NCI-H460 (cell line): ENCODE measurements at regions not wholly inside any gene's neighbourhood (a gene's known extent, or its start where the extent isn't known, plus 50 kb on each side); places are given as distances from the start of the nearest gene placed in this dataset.

Experiments used
- DNase-seq: peaks from one replicate; pipeline ENCODE4 v3.0.0-alpha.2; 2016; ENCODE audit warnings: low read depth; ENCODE audit errors: extremely low read depth

DNA sequence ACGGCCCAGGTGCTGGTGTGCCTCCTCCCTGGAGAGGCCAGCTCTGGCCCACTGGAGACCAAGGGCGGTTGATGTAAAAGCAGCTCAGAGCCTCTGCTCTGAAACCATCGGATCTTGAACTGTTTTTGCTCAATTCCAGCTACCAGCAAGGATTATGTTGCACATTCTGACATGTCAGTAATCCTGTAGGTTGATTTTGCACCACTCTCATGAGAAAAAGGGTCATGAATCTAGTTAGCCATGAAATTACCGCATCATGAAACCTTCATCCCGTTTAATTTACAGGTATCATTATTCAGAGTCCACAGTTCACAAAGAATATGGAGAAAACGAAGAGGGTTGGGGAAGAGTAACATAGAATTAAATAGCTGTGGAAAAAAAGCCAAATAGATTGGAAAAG lies 120.4 kb upstream of the NSMCE3 start:
- no peak for DNase-seq

DNA sequence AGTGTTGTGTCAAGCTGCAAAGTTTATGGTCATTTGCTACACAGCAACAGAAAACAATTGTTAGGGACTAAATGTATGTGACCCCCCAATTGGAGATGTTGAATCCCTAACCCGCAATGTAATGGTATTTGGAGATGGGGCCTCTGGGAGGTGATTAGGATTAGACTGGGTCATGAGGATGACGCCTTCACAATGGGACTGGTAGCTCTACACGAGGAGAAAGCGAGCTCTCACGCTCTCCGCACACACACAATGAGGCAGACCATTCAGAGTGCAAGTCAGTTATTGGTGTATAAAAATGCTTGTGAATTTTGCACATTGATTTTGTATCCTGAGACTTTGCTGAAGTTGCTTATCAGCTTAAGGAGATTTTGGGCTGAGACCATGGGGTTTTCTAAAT lies 116.9 kb upstream of the NSMCE3 start:
- DNase-seq, result no peak

GRCh38 chr15:29383367-29383766 lies 113.7 kb upstream of the NSMCE3 start:
- DNase-seq, result no peak

DNA sequence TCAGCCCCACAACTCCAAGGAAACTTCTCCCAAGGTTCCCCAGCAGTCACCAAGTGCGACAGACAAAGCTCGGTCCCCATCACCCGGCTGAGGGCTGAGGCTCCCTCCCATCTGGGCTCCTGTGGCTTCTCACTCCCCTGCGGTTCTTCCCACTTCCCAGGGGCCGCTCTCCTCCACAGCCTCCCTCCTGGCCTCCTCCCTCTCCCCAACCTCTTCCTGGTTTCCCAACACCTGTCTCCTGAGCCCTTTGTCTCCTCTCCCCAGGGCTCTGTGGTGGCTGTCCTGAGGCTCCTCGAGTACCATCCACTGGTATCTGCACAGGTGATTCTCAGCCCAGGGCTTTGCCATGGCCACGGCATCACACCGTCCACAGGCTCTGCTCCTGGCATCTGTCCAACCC lies 113.2 kb upstream of the NSMCE3 start:
- no peak for DNase-seq

DNA sequence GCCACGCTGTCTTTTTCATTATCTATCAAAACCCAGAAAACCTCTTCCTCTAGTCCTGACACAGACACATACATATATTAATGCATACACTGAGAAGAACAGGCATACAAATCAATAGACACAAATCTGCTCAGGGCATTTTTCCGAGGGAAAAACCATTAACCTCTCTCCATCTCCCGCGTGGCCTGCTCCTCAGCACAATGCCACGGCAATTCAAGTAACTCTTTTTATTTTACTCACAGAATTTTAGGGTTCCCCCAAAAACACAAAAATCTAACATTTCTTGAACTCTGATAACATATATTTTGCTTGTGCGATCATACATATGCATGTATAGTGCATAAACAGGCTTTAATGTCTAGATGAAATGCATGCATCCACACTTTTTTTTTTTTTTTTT lies 110.8 kb upstream of the NSMCE3 start:
- DNase-seq, result no peak

DNA sequence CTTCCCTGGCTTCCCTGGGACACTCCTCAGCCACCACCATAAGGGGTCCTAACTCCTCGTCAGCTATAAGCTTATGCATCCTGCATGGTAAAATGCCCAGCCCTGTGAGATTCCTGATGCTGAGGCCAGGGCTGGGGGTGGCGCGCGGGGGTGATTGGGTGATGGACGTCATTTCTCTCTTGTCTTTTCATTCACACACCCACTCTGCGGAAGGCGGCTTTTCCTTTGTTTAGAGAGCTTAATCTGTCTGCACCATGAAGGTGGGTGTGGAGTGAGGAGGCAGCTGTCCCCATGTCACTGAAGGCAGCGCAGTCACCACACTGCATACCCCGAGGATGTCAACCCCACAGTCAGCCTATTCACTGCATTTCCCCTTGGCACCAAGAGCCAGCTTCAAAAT lies 110.0 kb upstream of the NSMCE3 start:
- no peak for DNase-seq

GRCh38 chr15:29377161-29377560 lies 107.5 kb upstream of the NSMCE3 start:
- no peak for DNase-seq

DNA sequence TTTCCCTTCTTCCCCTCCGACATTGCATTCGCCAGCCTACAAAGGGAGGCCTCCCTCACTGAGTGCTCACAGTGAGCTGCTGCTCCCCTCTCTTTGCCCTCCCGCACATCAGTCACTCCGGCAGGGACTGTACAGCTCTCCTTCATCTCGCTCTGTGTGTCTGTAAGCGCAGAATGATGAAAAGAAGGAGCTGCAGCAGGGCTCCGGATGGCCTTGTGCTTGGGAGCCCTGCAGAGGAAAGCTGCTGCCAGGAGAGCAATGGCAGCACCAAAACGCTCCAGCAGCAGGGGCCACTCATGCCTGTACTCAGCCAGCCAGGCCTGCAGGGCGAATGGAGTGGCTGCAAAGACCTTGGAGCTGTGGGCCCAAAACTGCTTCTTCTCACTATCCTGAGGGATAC lies 107.0 kb upstream of the NSMCE3 start:
- DNase-seq, result no peak

- DNase-seq, result no peak
Measured at GRCh38 chr15:29369261-29369660, 99.6 kb upstream of the NSMCE3 start.

DNA sequence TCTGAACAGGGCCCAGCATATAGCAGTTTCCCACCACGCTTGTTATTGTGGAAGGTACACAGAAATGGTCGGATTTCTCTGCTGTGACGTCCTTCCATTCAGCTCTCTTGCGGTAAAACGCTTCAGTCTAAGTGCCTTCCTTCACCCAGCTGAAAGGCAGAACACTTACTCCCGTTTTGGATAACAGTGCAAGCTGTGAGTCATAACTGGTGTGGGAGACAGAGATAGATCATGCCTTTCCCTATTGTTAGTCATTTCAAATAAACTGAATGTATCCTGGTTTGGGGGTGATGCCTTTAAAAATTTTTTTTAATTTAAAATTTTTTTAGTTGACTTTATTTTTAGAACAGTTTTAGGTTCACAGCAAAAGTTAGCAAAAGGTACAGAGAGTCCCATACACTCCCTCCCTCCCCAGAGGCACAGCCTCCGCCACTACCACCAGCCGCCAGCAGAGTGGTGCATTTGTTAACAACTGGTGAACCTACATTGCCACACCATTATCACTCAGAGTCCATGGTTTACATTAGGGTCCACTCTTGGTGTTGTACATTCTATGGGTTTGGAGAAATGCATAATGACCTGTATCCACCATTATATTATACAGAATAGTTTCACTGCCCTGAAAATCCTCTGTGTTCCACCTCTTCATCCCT lies 94.9 kb upstream of the NSMCE3 start:
- DNase-seq, result no peak

GRCh38 chr15:29361560-29361959 lies 91.9 kb upstream of the NSMCE3 start:
- DNase-seq, result no peak

DNA sequence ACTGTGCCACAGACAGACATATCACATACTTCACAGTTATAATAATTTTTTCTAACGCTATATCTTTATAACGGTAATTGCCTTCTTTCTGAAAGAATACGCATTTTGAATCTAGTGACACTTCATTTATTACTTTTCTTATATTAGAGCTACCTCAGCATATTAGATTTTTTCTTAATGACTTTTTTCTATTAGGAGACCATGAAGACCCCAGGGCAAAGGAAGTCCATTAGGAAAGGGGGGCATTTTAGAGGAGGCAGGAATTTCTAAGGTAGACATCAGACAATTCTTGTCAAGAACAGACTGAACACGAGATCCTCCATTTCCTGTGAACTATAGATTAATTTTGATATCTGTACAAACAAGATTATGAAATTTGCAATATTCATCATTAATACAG lies 90.5 kb upstream of the NSMCE3 start:
- no peak for DNase-seq

DNA sequence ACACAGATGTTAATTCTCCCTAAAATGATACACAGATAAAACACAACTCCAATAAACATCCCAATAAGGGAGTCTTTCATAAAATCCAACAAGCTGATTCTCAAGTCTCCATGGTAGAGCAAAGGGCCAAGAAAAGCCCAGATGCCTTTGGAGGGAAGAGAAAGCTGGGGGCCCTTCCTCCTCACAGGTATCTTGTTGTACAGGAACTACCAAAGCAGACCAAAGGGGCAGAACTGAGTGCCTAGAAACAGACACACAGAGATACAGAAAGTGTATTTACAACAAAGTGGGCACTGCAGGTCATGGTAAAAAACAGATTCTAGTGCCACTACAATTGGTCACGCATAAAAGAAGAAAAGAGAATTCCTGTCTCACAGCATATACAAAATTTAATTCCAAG lies 87.2 kb upstream of the NSMCE3 start:
- no peak for DNase-seq

GRCh38 chr15:29355477-29355876 lies 85.9 kb upstream of the NSMCE3 start:
- no peak for DNase-seq

DNA sequence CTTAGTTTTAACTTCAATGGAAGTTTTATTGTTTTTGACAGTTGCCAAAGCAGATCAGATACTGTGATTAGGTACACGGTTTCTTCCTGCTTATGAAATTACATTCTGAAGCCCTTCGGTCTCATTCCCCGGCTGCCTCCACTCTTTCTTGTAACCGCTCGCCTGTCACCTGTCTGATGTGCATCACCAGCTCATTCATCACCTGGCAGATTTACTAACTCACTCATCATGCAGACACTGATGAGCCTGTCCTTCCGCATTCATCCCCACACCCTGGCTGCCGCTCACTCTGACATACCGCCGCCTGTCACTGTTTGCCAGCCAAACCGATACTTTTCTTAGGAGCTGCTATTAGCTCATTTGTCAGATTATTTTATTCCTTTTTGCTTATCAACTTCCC lies 82.8 kb upstream of the NSMCE3 start:
- no peak for DNase-seq

- DNase-seq, result no peak
Measured at GRCh38 chr15:29349196-29349595, 79.6 kb upstream of the NSMCE3 start.

GRCh38 chr15:29348336-29348914 lies 78.8 kb upstream of the NSMCE3 start:
- DNase-seq, result no peak

DNA sequence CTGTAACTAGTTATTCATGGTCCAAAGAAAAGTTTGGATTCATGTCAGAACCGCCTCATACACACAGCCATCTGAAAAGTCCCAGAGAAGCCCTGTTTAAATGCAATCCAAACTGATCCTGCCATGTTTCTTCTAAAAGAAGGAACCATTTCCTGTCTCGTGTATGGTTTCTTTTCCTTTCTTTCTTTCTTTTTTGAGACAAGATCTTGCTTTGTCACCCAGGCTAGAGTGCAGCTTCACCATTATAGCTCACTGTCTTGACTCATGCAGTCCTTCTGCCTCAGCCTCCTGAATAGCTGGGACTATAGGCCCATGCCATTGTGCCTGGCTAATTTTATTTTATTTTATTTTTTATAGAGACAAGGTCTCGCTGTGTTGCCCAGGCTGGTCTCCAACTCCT lies 77.4 kb upstream of the NSMCE3 start:
- no peak for DNase-seq

DNA sequence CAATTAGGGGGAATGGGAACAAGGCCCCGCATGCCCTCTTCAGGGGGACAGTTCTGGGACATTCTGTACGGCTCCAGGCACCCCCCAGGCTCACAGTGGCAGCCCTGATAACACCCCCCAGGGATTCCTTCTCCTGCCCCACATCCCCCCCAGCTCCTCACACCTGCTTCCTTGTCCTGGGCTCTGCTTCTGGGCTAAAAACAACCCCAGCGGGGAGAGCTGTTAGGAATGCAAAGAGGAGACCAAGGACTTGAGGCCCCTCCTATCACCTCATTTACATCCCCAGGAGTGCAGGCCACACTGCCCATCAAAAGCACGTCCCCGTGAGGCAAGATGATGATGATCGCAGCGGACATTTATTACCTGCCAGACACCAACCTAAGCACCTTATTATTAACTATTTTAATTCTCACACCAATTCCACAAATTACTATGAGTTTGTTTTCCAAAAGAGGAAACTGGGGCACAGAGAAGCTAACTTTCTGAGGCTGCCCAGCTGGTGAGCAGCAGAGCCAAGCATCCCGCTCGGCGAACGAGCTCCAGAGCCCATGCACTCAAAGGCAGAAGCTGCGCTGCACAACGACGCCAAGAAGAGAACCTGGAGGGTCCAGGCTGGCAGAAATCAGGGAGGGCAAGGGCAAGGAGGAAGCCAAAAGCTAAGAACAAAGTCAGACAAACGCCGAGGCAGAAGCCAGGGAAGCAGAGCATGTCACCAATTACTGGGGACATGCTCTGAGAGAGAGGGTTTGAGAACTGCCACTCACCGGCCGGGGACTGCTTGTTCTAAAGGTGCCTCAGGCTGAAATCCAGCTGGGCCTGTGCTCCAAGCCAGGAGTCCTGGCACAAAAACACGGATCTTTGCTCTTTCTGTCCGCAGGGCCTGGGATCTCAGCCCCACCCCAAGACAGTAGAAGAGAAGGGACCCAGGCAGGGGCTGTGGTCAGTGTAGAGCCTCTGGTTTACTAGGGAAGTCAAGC lies 76.2 kb upstream of the NSMCE3 start:
- no peak for DNase-seq

- no peak for DNase-seq
Measured at GRCh38 chr15:29344474-29344873, 74.9 kb upstream of the NSMCE3 start.

DNA sequence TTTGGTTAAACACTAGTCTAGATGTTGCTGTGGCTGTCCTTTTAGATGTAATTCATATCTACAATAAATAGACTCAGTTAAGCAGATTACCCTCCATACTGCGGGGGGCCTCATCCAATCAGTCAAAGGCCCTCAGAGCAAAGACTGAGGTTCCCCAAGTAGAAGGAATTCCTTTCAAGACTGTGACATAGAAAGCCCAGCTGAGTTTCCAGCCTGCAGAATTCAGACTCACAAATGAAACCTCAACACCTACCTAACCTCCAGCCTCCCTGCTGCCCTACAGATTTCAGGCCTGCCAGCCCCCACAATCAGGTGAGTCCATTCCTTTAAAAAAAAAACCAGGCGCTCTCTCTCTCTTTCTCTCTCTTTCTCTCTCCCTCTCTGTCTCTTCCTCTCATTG lies 73.6 kb upstream of the NSMCE3 start:
- DNase-seq, result no peak

DNA sequence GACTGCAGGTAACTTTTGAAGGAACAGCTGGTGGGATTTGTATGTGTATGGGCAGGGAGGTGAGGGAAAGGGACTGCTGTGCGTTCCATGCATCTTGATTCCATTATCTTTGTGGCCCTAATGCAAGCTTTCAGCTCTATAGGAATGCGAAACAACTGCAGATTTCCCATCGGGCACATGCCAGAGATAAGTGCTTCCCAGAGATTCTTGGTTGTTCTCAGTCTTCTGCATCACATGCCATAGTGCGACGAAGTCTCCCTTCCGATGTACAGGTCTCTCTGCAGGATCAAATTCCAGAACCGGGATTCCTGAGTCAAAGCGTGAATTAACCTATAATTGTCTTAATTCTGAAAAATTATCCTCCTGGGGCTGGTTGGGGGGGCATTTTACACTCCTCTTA lies 72.6 kb upstream of the NSMCE3 start:
- DNase-seq, result no peak
